Testis (tissue), 2 donors: ENCODE measurements at regions not wholly inside any gene's neighbourhood (a gene's known extent, or its start where the extent isn't known, plus 50 kb on each side); places are given as distances from the start of the nearest gene placed in this dataset.

Source experiments
- POLR2A ChIP-seq: fragments of 450-650 bp; IDR thresholded peaks from one replicate; pipeline ENCODE4 v1.6.1; 2017; ENCODE audit warnings: antibody characterized with exemption, mild to moderate bottlenecking, moderate library complexity
- TF ChIP-seq, protein P1 (sequence below), 3 experiments: fragments of 450-650 bp in 2 of 3; fragments of 200-600 bp in 1 of 3; sonication (generic) in 1 of 3; IDR thresholded peaks; one replicate each; pipeline ENCODE4 v1.5.1; 2016 to 2019; ENCODE audit warnings: antibody characterized with exemption in 3 of 3, mild to moderate bottlenecking in 2 of 3, moderate library complexity in 1 of 3

DNA sequence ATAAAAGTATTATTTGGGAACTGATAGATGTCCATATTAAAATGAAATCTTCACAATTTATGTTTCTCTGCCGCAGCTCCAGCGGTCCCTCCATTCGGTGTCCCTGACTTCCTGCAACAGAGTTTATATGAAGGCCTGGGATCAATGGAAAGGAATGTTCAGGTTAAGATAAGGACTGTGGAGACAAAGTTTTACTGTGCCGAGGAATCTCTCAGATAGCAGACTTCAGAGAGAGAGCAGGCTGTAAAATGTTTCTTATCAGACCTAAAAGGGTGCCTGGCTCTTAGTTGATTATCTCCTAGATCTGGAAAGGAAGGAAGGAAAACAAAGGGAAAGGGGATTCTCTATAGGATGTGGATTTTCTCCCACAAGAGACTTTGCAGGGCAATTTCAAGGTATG lies 193.7 kb upstream of the PIEZO2 start:
- TF ChIP-seq, protein P1, sequence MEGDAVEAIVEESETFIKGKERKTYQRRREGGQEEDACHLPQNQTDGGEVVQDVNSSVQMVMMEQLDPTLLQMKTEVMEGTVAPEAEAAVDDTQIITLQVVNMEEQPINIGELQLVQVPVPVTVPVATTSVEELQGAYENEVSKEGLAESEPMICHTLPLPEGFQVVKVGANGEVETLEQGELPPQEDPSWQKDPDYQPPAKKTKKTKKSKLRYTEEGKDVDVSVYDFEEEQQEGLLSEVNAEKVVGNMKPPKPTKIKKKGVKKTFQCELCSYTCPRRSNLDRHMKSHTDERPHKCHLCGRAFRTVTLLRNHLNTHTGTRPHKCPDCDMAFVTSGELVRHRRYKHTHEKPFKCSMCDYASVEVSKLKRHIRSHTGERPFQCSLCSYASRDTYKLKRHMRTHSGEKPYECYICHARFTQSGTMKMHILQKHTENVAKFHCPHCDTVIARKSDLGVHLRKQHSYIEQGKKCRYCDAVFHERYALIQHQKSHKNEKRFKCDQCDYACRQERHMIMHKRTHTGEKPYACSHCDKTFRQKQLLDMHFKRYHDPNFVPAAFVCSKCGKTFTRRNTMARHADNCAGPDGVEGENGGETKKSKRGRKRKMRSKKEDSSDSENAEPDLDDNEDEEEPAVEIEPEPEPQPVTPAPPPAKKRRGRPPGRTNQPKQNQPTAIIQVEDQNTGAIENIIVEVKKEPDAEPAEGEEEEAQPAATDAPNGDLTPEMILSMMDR (IDR thresholded peaks at IDR 0.05), result no peak
- no peak for TF ChIP-seq POLR2A
